Endothelial cell (in vitro differentiated cells): ENCODE measurements at regions not wholly inside any gene's neighbourhood (a gene's known extent, or its start where the extent isn't known, plus 50 kb on each side); places are given as distances from the start of the nearest gene placed in this dataset.

ENCODE experiments used
- DNase-seq: peaks from one replicate; pipeline ENCODE4 v3.0.0; 2021; ENCODE audit warnings: low spot score
- H3K27ac Mint-ChIP-seq: one replicate; pipeline ENCODE4 v1.8.0; 2021; ENCODE audit warnings: mixed read lengths, inconsistent platforms; ENCODE audit not compliant: unreplicated experiment
- H3K27me3 Mint-ChIP-seq: one replicate; pipeline ENCODE4 v1.8.0; 2021; ENCODE audit warnings: mild to moderate bottlenecking, moderate library complexity, mixed read lengths, inconsistent platforms; ENCODE audit not compliant: unreplicated experiment
- H3K36me3 Mint-ChIP-seq: one replicate; pipeline ENCODE4 v1.8.0; 2021; ENCODE audit warnings: mild to moderate bottlenecking, low read depth, mixed read lengths, inconsistent platforms; ENCODE audit not compliant: unreplicated experiment
- H3K4me1 Mint-ChIP-seq: one replicate; pipeline ENCODE4 v1.8.0; 2021; ENCODE audit warnings: mild to moderate bottlenecking, mixed read lengths, inconsistent platforms; ENCODE audit not compliant: unreplicated experiment
- H3K4me3 Mint-ChIP-seq: one replicate; pipeline ENCODE4 v1.8.0; 2021; ENCODE audit warnings: mild to moderate bottlenecking, mixed read lengths, inconsistent platforms; ENCODE audit not compliant: unreplicated experiment
- H3K9me3 Mint-ChIP-seq: one replicate; pipeline ENCODE4 v1.8.0; 2021; ENCODE audit warnings: mixed read lengths, inconsistent platforms; ENCODE audit not compliant: unreplicated experiment
- TF ChIP-seq, protein P1 (sequence below): fragments of 200-600 bp; sonication (generic); IDR thresholded peaks from one replicate; pipeline ENCODE4 v1.5.0; 2021; ENCODE audit warnings: antibody characterized with exemption; ENCODE audit not compliant: unreplicated experiment

GRCh38 chr12:88318726-88319125, 176.6 kb downstream of the TMTC3 start:
- DNase-seq: no peak
- no peaks in the 10 kb centered on the region for H3K27me3 Mint-ChIP-seq
- H3K27ac Mint-ChIP-seq: no peak overlapping the region
- no peaks in the 10 kb centered on the region for H3K9me3 Mint-ChIP-seq
- no peaks in the 10 kb centered on the region for H3K36me3 Mint-ChIP-seq
- H3K4me1 Mint-ChIP-seq: no peaks in the 10 kb centered on the region
- no peak overlapping the region for H3K4me3 Mint-ChIP-seq
- TF ChIP-seq, protein P1, sequence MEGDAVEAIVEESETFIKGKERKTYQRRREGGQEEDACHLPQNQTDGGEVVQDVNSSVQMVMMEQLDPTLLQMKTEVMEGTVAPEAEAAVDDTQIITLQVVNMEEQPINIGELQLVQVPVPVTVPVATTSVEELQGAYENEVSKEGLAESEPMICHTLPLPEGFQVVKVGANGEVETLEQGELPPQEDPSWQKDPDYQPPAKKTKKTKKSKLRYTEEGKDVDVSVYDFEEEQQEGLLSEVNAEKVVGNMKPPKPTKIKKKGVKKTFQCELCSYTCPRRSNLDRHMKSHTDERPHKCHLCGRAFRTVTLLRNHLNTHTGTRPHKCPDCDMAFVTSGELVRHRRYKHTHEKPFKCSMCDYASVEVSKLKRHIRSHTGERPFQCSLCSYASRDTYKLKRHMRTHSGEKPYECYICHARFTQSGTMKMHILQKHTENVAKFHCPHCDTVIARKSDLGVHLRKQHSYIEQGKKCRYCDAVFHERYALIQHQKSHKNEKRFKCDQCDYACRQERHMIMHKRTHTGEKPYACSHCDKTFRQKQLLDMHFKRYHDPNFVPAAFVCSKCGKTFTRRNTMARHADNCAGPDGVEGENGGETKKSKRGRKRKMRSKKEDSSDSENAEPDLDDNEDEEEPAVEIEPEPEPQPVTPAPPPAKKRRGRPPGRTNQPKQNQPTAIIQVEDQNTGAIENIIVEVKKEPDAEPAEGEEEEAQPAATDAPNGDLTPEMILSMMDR: no peak

- Mint-ChIP-seq H3K36me3 (no peaks in the 10 kb centered on the region), H3K27me3 (no peaks in the 10 kb centered on the region), H3K4me3 (no peak overlapping the region), H3K9me3 (no peaks in the 10 kb centered on the region), H3K4me1 (peaks cover 2% of the 10 kb centered on the region), H3K27ac (no peak overlapping the region)
- DNase-seq: no peak
- TF ChIP-seq, protein P1: no peak
Measured at GRCh38 chr12:88325076-88325815, 183.1 kb downstream of the TMTC3 start.

DNA sequence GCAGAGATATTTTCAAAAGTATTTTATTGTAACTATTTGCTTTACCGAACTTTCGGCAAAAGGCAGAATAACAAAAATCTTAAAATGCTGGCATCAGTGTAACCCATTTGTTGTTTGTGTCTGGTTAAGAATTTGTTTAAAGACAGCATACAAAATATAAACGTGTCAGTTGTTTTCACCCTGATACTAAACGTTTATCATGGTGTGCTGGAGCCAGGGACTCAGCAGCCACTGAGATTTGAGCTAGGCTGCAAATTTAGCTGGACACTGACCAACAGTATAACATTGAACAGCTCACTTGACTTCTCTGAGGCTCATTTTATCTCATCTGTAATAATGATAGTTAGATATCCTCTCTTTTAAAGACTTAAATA, 183.7 kb downstream of the TMTC3 start:
- Mint-ChIP-seq H3K27me3 (no peaks in the 10 kb centered on the region), H3K9me3 (no peaks in the 10 kb centered on the region), H3K27ac (no peak overlapping the region), H3K4me1 (peaks cover 2% of the 10 kb centered on the region), H3K4me3 (no peak overlapping the region), H3K36me3 (no peaks in the 10 kb centered on the region)
- DNase-seq: no peak
- TF ChIP-seq, protein P1: no peak

GRCh38 chr12:88327276-88327675, 185.2 kb downstream of the TMTC3 start:
- no peaks in the 10 kb centered on the region for H3K36me3 Mint-ChIP-seq
- no peaks in the 10 kb centered on the region for H3K27me3 Mint-ChIP-seq
- H3K4me3 Mint-ChIP-seq: no peak overlapping the region
- H3K4me1 Mint-ChIP-seq: peaks cover 2% of the 10 kb centered on the region
- TF ChIP-seq, protein P1: no peak
- H3K9me3 Mint-ChIP-seq: no peaks in the 10 kb centered on the region
- no peak overlapping the region for H3K27ac Mint-ChIP-seq
- no peak for DNase-seq

- H3K9me3 Mint-ChIP-seq: no peaks in the 10 kb centered on the region
- no peak overlapping the region for H3K4me3 Mint-ChIP-seq
- no peak for DNase-seq
- no peaks in the 10 kb centered on the region for H3K36me3 Mint-ChIP-seq
- no peak overlapping the region for H3K27ac Mint-ChIP-seq
- H3K27me3 Mint-ChIP-seq: no peaks in the 10 kb centered on the region
- peaks cover 2% of the 10 kb centered on the region for H3K4me1 Mint-ChIP-seq
- TF ChIP-seq, protein P1: no peak
Measured at GRCh38 chr12:88328090-88328489, 186.0 kb downstream of the TMTC3 start.
